Tibial nerve (tissue), 3 donors: ENCODE measurements at regions not wholly inside any gene's neighbourhood (a gene's known extent, or its start where the extent isn't known, plus 50 kb on each side); places are given as distances from the start of the nearest gene placed in this dataset.
"Not testable (repeated sequence)": the region's sequence is repeated elsewhere in the genome, so short reads cannot be mapped to it uniquely, and the experiment has no call there.

Experiments
- POLR2A ChIP-seq, 2 donors: fragments of 450-650 bp; IDR thresholded peaks; one replicate each; pipeline ENCODE4 v1.6.1; 2017; ENCODE audit warnings: antibody characterized with exemption in 2 of 2, mild to moderate bottlenecking in 2 of 2, moderate library complexity in 2 of 2
- TF ChIP-seq, protein P1 (sequence below), 5 experiments: fragments of 200-600 bp in 3 of 5; fragments of 450-650 bp in 2 of 5; sonication (generic) in 3 of 5; IDR thresholded peaks; one replicate each; pipeline ENCODE4 v1.5.1; 2016 to 2019; ENCODE audit warnings: antibody characterized with exemption in 5 of 5, mild to moderate bottlenecking in 3 of 5, moderate library complexity in 2 of 5

DNA sequence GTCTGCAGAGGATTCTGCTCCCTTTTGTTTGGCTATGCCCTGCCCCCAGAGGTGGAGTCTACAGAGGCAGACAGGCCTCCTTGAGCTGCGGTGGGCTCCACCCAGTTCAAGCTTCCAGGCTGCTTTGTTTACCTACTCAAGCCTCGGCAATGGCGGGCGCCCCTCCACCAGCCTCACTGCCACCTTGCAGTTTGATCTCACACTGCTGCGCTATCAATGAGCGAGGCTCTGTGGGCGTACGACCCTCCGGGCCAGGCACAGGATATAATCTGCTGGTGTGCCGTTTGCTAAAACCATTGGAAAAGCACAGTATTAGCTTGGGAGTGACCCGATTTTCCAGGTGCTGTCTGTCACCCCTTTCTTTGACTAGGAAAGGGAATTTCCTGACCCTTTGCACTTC, 195.1 kb upstream of the GIMD1 start:
- TF ChIP-seq, protein P1, sequence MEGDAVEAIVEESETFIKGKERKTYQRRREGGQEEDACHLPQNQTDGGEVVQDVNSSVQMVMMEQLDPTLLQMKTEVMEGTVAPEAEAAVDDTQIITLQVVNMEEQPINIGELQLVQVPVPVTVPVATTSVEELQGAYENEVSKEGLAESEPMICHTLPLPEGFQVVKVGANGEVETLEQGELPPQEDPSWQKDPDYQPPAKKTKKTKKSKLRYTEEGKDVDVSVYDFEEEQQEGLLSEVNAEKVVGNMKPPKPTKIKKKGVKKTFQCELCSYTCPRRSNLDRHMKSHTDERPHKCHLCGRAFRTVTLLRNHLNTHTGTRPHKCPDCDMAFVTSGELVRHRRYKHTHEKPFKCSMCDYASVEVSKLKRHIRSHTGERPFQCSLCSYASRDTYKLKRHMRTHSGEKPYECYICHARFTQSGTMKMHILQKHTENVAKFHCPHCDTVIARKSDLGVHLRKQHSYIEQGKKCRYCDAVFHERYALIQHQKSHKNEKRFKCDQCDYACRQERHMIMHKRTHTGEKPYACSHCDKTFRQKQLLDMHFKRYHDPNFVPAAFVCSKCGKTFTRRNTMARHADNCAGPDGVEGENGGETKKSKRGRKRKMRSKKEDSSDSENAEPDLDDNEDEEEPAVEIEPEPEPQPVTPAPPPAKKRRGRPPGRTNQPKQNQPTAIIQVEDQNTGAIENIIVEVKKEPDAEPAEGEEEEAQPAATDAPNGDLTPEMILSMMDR (IDR thresholded peaks at IDR 0.05), result not testable (repeated sequence)
- not testable (repeated sequence) for TF ChIP-seq POLR2A (IDR thresholded peaks at IDR 0.05)
